Ishikawa (cell line): ENCODE measurements at regions not wholly inside any gene's neighbourhood (a gene's known extent, or its start where the extent isn't known, plus 50 kb on each side); places are given as distances from the start of the nearest gene placed in this dataset.

Source experiments
- EP300 ChIP-seq: IDR thresholded peaks from 2 replicates; pipeline ENCODE4 v1.6.1; 2012; ENCODE audit warnings: borderline replicate concordance
- MAX ChIP-seq: IDR thresholded peaks from 2 replicates; pipeline ENCODE4 v1.6.1; 2012
- RAD21 ChIP-seq: IDR thresholded peaks from 2 replicates; pipeline ENCODE4 v1.6.1; 2012; ENCODE audit warnings: low read depth
- REST ChIP-seq: IDR thresholded peaks from 2 replicates; pipeline ENCODE4 v1.6.1; 2012; ENCODE audit warnings: low read depth, mild to moderate bottlenecking
- TEAD4 ChIP-seq: IDR thresholded peaks from 2 replicates; pipeline ENCODE4 v1.6.1; 2012
- YY1 ChIP-seq: IDR thresholded peaks from 2 replicates; pipeline ENCODE4 v1.6.1; 2012; ENCODE audit warnings: low read depth

GRCh38 chr9:118594428-118594827 lies 774.8 kb downstream of the BRINP1 start:
- no peak for TF ChIP-seq MAX
- no peak for TF ChIP-seq REST
- TF ChIP-seq TEAD4, result no peak
- no peak for TF ChIP-seq RAD21
- TF ChIP-seq YY1, result no peak
- no peak for TF ChIP-seq EP300
